ENCODE measurements at regions not wholly inside any gene's neighbourhood (a gene's known extent, or its start where the extent isn't known, plus 50 kb on each side); places are given as distances from the start of the nearest gene placed in this dataset.

DNA sequence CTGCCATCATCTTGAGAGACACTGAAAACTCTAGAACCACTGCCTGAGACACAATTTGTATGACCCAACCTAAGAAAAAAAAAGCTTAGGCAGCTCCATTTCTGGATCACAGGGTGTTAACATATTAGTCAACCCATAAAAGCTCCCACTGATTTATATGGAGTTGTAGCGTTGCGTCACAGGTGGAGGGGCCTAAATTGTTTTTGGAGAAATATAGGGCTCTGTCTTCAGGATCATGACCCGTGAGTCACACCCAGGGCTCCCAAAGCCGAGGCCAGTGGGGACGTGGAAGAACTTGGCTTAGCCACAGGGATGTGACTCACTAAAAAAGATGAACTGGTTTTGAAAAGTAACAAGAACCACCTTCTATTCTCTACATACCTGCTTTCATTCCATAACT is 116.5 kb upstream of the BMP2 start:
- H3K4me3 ChIP-seq (ENCODE audit: low read depth, low read length), result no peak overlapping the region
- TF ChIP-seq, protein P1, sequence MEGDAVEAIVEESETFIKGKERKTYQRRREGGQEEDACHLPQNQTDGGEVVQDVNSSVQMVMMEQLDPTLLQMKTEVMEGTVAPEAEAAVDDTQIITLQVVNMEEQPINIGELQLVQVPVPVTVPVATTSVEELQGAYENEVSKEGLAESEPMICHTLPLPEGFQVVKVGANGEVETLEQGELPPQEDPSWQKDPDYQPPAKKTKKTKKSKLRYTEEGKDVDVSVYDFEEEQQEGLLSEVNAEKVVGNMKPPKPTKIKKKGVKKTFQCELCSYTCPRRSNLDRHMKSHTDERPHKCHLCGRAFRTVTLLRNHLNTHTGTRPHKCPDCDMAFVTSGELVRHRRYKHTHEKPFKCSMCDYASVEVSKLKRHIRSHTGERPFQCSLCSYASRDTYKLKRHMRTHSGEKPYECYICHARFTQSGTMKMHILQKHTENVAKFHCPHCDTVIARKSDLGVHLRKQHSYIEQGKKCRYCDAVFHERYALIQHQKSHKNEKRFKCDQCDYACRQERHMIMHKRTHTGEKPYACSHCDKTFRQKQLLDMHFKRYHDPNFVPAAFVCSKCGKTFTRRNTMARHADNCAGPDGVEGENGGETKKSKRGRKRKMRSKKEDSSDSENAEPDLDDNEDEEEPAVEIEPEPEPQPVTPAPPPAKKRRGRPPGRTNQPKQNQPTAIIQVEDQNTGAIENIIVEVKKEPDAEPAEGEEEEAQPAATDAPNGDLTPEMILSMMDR (IDR thresholded peaks at IDR 0.05; ENCODE audit: borderline replicate concordance, insufficient read depth, low read depth, low read length), result no peak

DNA sequence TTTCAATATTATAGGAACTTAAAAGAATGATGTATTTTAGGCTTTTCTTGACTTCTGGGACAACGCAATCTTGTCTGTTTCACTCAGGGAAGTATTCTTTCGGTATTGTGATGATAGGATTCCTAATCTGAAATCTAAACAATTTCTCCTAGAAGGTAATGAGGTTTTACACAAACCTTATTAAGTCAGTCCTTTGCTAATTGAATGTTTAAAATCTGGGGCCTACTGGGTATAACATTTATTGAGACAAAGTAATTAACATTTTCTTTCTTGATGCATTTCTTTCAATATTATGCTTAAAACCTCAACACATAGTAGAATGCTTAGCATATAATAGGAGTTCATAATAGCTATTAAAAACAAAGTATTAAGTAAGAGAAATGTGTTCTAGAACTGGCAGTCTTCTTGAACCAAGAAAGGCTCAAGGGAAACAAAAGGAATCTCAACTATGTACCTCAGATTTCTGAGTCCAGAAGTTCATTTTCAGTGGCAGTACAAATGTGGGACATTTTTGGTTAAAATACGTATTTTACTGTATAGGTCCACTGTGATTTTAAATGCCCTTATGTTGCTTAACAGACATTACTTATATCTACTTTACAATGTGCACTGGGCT is 121.4 kb upstream of the BMP2 start:
- TF ChIP-seq, protein P1 (IDR thresholded peaks at IDR 0.05; ENCODE audit: borderline replicate concordance, insufficient read depth, low read depth, low read length), result no peak
- H3K4me3 ChIP-seq (ENCODE audit: low read depth, low read length), result no peak overlapping the region

DNA sequence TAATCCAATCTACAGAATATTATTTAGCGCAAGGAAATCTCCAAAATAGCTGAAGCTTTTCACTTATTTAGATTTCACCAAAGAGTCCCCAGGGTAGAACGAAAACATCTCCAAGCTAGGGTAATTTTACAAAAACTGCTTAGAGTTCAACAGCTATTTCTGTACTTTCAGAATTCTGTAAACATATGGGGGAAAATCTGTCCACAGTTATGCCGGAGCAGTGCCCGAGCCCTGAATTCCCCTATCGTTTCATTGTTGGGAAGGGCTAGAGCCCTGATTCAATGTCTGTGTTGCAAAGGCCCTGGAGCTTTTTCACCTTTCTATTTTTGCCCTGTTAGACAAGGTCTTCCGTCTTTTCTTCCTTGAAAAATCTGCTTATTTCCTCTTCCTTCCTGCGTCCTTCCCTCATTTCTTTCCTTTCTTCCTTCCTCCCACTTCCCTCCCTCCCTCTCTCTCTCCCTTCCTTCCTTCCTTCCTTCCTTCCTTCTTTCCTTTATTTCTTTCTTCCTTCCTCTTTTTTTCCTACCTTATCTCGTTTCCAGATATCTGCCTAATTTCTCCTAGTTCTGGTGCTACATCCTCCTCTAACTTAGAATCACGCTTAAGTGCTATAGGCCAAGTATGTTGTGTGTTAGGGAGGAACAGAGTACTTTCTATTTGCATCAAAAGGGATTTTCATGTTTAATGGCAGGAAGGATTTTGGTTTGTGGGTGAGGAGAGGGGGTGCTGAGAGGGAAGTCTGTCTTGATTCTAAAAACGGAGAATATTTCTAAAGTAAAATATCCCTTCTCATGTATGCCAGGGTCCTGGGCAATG is 122.5 kb upstream of the BMP2 start:
- no peak overlapping the region for H3K4me3 ChIP-seq (ENCODE audit: low read depth, low read length)
- TF ChIP-seq, protein P1 (IDR thresholded peaks at IDR 0.05; ENCODE audit: borderline replicate concordance, insufficient read depth, low read depth, low read length), result no peak

DNA sequence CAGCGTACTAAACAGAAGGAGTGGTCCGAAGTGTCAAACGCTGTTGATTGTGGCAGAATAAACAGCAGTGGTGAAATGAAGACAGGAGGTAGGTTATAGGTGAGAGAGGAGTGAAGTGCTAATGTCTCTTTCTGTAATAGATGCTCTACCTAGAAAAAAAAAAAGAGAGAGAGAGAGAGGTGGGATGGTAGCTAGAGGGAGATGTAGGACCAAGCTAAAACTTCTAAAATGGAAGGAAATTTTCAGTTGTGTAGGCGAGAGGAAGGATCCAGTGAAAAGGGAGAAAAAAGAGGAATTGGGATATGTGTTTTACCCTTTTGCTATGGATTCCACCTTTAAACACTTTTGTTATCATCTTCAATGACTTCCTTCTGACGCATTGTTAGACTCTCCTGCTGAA is 126.5 kb upstream of the BMP2 start:
- no peak overlapping the region for H3K4me3 ChIP-seq (ENCODE audit: low read depth, low read length)
- TF ChIP-seq, protein P1 (IDR thresholded peaks at IDR 0.05; ENCODE audit: borderline replicate concordance, insufficient read depth, low read depth, low read length), result no peak

DNA sequence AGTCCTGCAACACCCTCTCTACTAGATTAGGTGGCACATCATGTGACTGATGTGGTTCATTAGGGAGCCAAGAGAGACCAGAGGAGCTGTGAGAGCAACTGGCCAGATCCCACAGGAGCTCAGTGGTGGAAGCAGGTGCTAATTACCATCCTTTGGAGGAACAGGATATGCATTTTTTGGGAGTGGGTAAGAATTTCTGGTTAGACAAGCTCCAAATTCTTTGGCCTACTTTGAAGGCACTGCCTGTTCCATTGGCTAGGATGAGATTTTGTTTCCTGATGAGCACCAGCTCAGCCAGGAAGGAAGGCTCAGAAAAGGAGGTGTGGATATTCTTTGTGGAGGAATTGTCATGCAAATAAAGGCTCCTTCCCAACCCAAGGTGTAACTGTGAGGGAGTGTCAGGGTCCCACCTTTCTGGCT is 130.3 kb upstream of the BMP2 start:
- TF ChIP-seq, protein P1 (IDR thresholded peaks at IDR 0.05; ENCODE audit: borderline replicate concordance, insufficient read depth, low read depth, low read length), result no peak
- H3K4me3 ChIP-seq (ENCODE audit: low read depth, low read length), result no peak overlapping the region

DNA sequence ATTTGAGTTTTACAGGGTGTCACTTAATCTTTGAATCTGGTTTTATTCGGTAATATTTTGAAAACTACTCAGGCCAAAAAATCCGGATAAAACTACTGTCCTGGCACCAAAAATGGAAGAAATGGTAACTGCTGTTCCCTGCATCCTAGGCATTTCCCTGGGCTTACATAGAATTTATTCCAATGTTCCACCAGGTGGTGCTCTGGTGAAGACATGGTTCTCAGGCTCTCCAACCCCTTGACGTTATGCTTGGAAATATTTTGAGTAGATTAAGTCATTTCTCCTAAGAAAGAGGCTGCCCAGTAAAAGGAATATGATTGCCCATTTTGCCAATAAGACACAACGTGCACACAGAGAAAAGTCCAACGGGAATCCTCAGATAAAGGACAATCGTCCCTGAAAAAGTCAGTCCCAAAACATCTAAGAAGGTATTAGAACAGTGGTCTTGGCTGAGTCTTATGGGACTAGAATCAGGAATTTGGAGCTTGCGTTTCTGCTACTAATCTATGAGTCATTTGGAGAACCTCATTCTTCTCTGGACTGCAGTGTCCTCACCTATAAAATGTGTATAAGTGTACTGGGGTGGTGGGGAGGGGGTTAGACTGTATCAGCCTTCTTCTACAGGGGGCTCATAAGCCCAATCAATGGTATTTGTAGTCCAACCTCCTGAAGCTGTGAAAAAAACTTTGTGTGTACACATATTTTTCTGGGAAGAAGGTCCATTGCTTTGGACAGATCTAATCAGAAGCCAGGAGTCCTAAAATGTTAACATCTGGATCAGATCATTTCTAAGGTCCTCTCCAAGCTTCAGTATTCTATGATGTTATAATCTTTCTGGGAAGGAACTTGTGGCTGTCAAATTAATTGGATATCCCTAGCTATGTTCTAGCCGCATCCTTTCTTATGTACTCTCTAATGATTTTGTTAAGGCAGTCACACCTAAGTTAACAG is 131.0 kb upstream of the BMP2 start:
- TF ChIP-seq, protein P1 (IDR thresholded peaks at IDR 0.05; ENCODE audit: borderline replicate concordance, insufficient read depth, low read depth, low read length), result peak; percentile 7; the same call in 1 of the 2 replicates
- no peak overlapping the region for H3K4me3 ChIP-seq (ENCODE audit: low read depth, low read length)

Data from GM12875 (cell line).